ENCODE measurements at regions not wholly inside any gene's neighbourhood (a gene's known extent, or its start where the extent isn't known, plus 50 kb on each side); places are given as distances from the start of the nearest gene placed in this dataset.

- FAIRE-seq = no peak
- ChIA-PET POLR2A (no interaction called here), CTCF (ENCODE audit: low intra/inter-chr PET ratio, low total read pairs) (no interaction called here)
- BruUV-seq (replicated peaks) = no TSS peak
- no peaks in the 10 kb centered on the region for H3K4me1 ChIP-seq (ENCODE audit: insufficient read depth, low read length)
- no peak for TF ChIP-seq TAF15 (IDR thresholded peaks at IDR 0.05; ENCODE audit: low read depth, low read length, poor library complexity, severe bottlenecking)
- H3K27ac ChIP-seq (ENCODE audit: extremely low read length, insufficient read depth, low read length) = no peak overlapping the region
- H3K36me3 ChIP-seq (replicated peaks in 1 of 2; ENCODE audit: control insufficient read depth in 1 of 2, insufficient read depth in 2 of 2, low read length in 2 of 2) = no peaks in the 10 kb centered on the region
- no peak for DNase-seq (ENCODE audit: low spot score)
- no peaks in the 10 kb centered on the region for H3K9me3 ChIP-seq (ENCODE audit: low read length)
- 8% methylated on average over 2 of the region's 2 CpGs for WGBS (ENCODE audit: low lambda C conversion rate)
- intact Hi-C loops (cut with micrococcal nuclease; ENCODE audit: unreplicated experiment) (no loop called here), in situ Hi-C loops (cut with HindIII; ENCODE audit: extremely low pct_ligation_motif_present, low pct_unique_long_range_greater_than_20kb) (no loop called here)
- ATAC-seq = no peak
- no peaks in the 10 kb centered on the region for H4K20me1 ChIP-seq (ENCODE audit: insufficient read depth, low read length)
- no peaks in the 10 kb centered on the region for H3K79me2 ChIP-seq (ENCODE audit: insufficient read depth, low read length)
- H3K9ac ChIP-seq (ENCODE audit: insufficient read depth, low read depth, low read length) = no peak overlapping the region
- H2AFZ ChIP-seq (ENCODE audit: low read length) = no peak overlapping the region
- H3K4me2 ChIP-seq (ENCODE audit: low read depth, low read length) = no peak overlapping the region
- no peak overlapping the region for H3K4me3 ChIP-seq (replicated peaks in 1 of 3; ENCODE audit: insufficient read depth in 1 of 3, low read depth in 2 of 3, low read length in 3 of 3)
- H3K27me3 ChIP-seq (ENCODE audit: control insufficient read depth in 1 of 2, insufficient read depth in 2 of 2, low read length in 2 of 2) = no peaks in the 10 kb centered on the region
These were observed 163.1 kb downstream of the FAXC start for GRCh38 chr6:99186417-99186816.

GRCh38 chr6:99185525-99185924 lies 163.9 kb downstream of the FAXC start:
- TF ChIP-seq FOXJ3 (CRISPR knock-in tag; IDR thresholded peaks at IDR 0.05; ENCODE audit: borderline replicate concordance) = no peak
- TF ChIP-seq CREM (IDR thresholded peaks at IDR 0.05) = no peak
- TF ChIP-seq CREM (CRISPR knock-in tag; IDR thresholded peaks at IDR 0.05) = no peak
- TF ChIP-seq DPF2 (CRISPR knock-in tag; IDR thresholded peaks at IDR 0.05; ENCODE audit: borderline replicate concordance, low read depth) = no peak
- no peak for TF ChIP-seq ZNF430 (CRISPR knock-in tag; IDR thresholded peaks at IDR 0.05)
- no peak for TF ChIP-seq RBM39 (IDR thresholded peaks at IDR 0.05; ENCODE audit: low read depth, low read length, poor library complexity, severe bottlenecking)
- TF ChIP-seq TRAFD1 (CRISPR knock-in tag; IDR thresholded peaks at IDR 0.05; ENCODE audit: borderline replicate concordance) = no peak
- no peak for TF ChIP-seq MAFK (conservative IDR thresholded peaks at IDR 0.05 in 1 of 2, IDR thresholded peaks at IDR 0.05 in 1 of 2; ENCODE audit: low read length in 2 of 2)
- no peak for TF ChIP-seq HHEX (CRISPR knock-in tag; IDR thresholded peaks at IDR 0.05)
- TF ChIP-seq FOXO4 (CRISPR knock-in tag; conservative IDR thresholded peaks at IDR 0.05) = no peak
- POLR2A ChIA-PET = no interaction called here
- no peak for FAIRE-seq
- no TSS peak for BruUV-seq (replicated peaks)
- Histone ChIP-seq H4K20me1 (ENCODE audit: insufficient read depth, low read length) (no peaks in the 10 kb centered on the region), H3K4me1 (ENCODE audit: insufficient read depth, low read length) (no peaks in the 10 kb centered on the region), H3K9ac (ENCODE audit: insufficient read depth, low read depth, low read length) (no peak overlapping the region), H3K79me2 (ENCODE audit: insufficient read depth, low read length) (no peaks in the 10 kb centered on the region), H3K9me3 (ENCODE audit: low read length) (no peaks in the 10 kb centered on the region), H3K36me3 (replicated peaks in 1 of 2; ENCODE audit: control insufficient read depth in 1 of 2, insufficient read depth in 2 of 2, low read length in 2 of 2) (no peaks in the 10 kb centered on the region), H3K4me3 (replicated peaks in 1 of 3; ENCODE audit: insufficient read depth in 1 of 3, low read depth in 2 of 3, low read length in 3 of 3) (no peak overlapping the region), H2AFZ (ENCODE audit: low read length) (no peak overlapping the region), H3K27ac (ENCODE audit: extremely low read length, insufficient read depth, low read length) (no peak overlapping the region), H3K27me3 (ENCODE audit: control insufficient read depth in 1 of 2, insufficient read depth in 2 of 2, low read length in 2 of 2) (no peaks in the 10 kb centered on the region), H3K4me2 (ENCODE audit: low read depth, low read length) (no peak overlapping the region)
- no peak for ATAC-seq
- intact Hi-C loops (cut with micrococcal nuclease; ENCODE audit: unreplicated experiment) (no loop called here), in situ Hi-C loops (cut with HindIII; ENCODE audit: extremely low pct_ligation_motif_present, low pct_unique_long_range_greater_than_20kb) (no loop called here)
- no peak for DNase-seq (ENCODE audit: low spot score)
- CTCF ChIA-PET (ENCODE audit: low intra/inter-chr PET ratio, low total read pairs) = no interaction called here
- under 1% methylated on average over 5 of the region's 5 CpGs for WGBS (ENCODE audit: low lambda C conversion rate)
